Neural progenitor cell (in vitro differentiated cells): ENCODE measurements at regions not wholly inside any gene's neighbourhood (a gene's known extent, or its start where the extent isn't known, plus 50 kb on each side); places are given as distances from the start of the nearest gene placed in this dataset.
A peak's percentile ranks its signal among the peaks of the same experiment; 100 is the strongest.

Experiments
- DNase-seq: peaks from one replicate; pipeline ENCODE4 v3.0.0-alpha.2; 2016; ENCODE audit warnings: low spot score
- H2AFZ ChIP-seq: fragments of 200-600 bp; sonication (generic); replicated peaks from 2 replicates; pipeline ENCODE4 v1.6.1; 2016; ENCODE audit warnings: antibody characterized with exemption
- H3F3A ChIP-seq: fragments of 200-600 bp; sonication (generic); 2 replicates; pipeline ENCODE4 v1.6.1; 2016; ENCODE audit warnings: antibody characterized with exemption, low read depth
- H3K27ac ChIP-seq: fragments of 200-600 bp; sonication (generic); 2 replicates; pipeline ENCODE4 v1.5.1; 2016; ENCODE audit warnings: mild to moderate bottlenecking
- H3K27me3 ChIP-seq: fragments of 200-600 bp; sonication (generic); 2 replicates; pipeline ENCODE4 v1.6.1; 2016; ENCODE audit warnings: mild to moderate bottlenecking, moderate library complexity
- H3K36me3 ChIP-seq: fragments of 200-600 bp; sonication (generic); 2 replicates; pipeline ENCODE4 v1.5.1; 2016
- H3K4me1 ChIP-seq: fragments of 200-600 bp; sonication (generic); 2 replicates; pipeline ENCODE4 v1.6.1; 2016; ENCODE audit warnings: mixed run types
- H3K4me2 ChIP-seq: fragments of 200-600 bp; sonication (generic); 2 replicates; pipeline ENCODE4 v1.6.1; 2016
- H3K4me3 ChIP-seq: fragments of 200-600 bp; sonication (generic); 2 replicates; pipeline ENCODE4 v1.5.1; 2016
- H3K79me2 ChIP-seq: fragments of 200-600 bp; sonication (generic); 2 replicates; pipeline ENCODE4 v1.6.1; 2016; ENCODE audit warnings: low read depth
- H3K9ac ChIP-seq: fragments of 200-600 bp; sonication (generic); 2 replicates; pipeline ENCODE4 v1.6.1; 2016
- H3K9me3 ChIP-seq: fragments of 200-600 bp; sonication (generic); 2 replicates; pipeline ENCODE4 v1.5.1; 2016; ENCODE audit warnings: low read depth
- H4K20me1 ChIP-seq: fragments of 200-600 bp; sonication (generic); 2 replicates; pipeline ENCODE4 v1.6.1; 2016; ENCODE audit warnings: low read depth
- H3K27ac Mint-ChIP-seq: 3 replicates; pipeline ENCODE4 v1.8.0; 2021; ENCODE audit warnings: mixed read lengths
- H3K27me3 Mint-ChIP-seq: 2 replicates; pipeline ENCODE4 v1.8.0; 2022; ENCODE audit warnings: low read depth, mild to moderate bottlenecking, inconsistent platforms, moderate library complexity, mixed read lengths; ENCODE audit not compliant: insufficient read depth
- H3K36me3 Mint-ChIP-seq: 3 replicates; pipeline ENCODE4 v1.8.0; 2021; ENCODE audit warnings: mixed read lengths
- H3K4me1 Mint-ChIP-seq: 3 replicates; pipeline ENCODE4 v1.8.0; 2021; ENCODE audit warnings: mixed read lengths
- H3K4me3 Mint-ChIP-seq: 3 replicates; pipeline ENCODE4 v1.8.0; 2021; ENCODE audit warnings: mild to moderate bottlenecking, moderate library complexity, mixed read lengths
- H3K9me3 Mint-ChIP-seq: 3 replicates; pipeline ENCODE4 v1.8.0; 2020; ENCODE audit warnings: mixed read lengths
- EZH2 ChIP-seq: fragments of 200-600 bp; sonication (generic); IDR thresholded peaks from 2 replicates; pipeline ENCODE4 v1.6.1; 2017; ENCODE audit warnings: antibody characterized with exemption, mild to moderate bottlenecking, moderate library complexity
- EZH2phosphoT487 ChIP-seq: fragments of 200-600 bp; sonication (generic); IDR thresholded peaks from 2 replicates; pipeline ENCODE4 v1.6.1; 2017; ENCODE audit warnings: antibody characterized with exemption
- TF ChIP-seq, protein P1 (sequence below): fragments of 200-600 bp; sonication (generic); IDR thresholded peaks from 2 replicates; pipeline ENCODE4 v1.5.1; 2017; ENCODE audit warnings: antibody characterized with exemption, mild to moderate bottlenecking

DNA sequence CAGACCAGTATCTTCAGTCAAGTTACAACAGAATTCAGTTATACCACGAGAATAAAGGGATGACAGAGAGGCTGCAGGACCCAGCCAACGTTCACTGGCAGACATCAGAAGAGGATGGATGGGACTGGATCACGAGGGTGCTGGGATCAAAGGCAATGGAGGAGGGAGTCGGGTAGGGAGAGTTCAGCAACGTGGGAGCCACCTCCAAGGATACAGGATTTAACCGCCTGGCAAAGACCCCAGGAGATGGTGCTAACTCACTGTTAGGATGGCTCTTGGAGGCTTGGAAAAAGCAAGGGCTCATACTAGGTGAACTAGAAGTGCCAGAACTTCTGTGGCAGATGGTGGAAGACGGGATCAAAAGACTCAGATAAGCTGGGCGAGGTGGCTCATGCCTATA lies 99.1 kb upstream of the DISP3 start:
- Histone ChIP-seq H3K79me2 (no peaks in the 10 kb centered on the region), H2AFZ (no peak overlapping the region), H4K20me1 (no peaks in the 10 kb centered on the region), H3K4me2 (no peak overlapping the region), H3K27ac (no peak overlapping the region), H3K4me1 (no peaks in the 10 kb centered on the region), H3K4me3 (no peak overlapping the region), H3K27me3 (no peaks in the 10 kb centered on the region), H3F3A (peaks cover under 1% of the 10 kb centered on the region), H3K9me3 (no peaks in the 10 kb centered on the region), H3K9ac (no peak overlapping the region), H3K36me3 (no peaks in the 10 kb centered on the region)
- DNase-seq, result no peak
- H3K9me3 Mint-ChIP-seq, result peaks cover 5% of the 10 kb centered on the region
- H3K27ac Mint-ChIP-seq, result peak overlapping the region; percentile 25
- peaks cover 8% of the 10 kb centered on the region for H3K27me3 Mint-ChIP-seq
- TF ChIP-seq EZH2 (no peak), EZH2phosphoT487 (no peak)
- TF ChIP-seq, protein P1, sequence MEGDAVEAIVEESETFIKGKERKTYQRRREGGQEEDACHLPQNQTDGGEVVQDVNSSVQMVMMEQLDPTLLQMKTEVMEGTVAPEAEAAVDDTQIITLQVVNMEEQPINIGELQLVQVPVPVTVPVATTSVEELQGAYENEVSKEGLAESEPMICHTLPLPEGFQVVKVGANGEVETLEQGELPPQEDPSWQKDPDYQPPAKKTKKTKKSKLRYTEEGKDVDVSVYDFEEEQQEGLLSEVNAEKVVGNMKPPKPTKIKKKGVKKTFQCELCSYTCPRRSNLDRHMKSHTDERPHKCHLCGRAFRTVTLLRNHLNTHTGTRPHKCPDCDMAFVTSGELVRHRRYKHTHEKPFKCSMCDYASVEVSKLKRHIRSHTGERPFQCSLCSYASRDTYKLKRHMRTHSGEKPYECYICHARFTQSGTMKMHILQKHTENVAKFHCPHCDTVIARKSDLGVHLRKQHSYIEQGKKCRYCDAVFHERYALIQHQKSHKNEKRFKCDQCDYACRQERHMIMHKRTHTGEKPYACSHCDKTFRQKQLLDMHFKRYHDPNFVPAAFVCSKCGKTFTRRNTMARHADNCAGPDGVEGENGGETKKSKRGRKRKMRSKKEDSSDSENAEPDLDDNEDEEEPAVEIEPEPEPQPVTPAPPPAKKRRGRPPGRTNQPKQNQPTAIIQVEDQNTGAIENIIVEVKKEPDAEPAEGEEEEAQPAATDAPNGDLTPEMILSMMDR, result no peak
- H3K4me1 Mint-ChIP-seq, result peaks cover 18% of the 10 kb centered on the region
- peaks cover 2% of the 10 kb centered on the region for H3K36me3 Mint-ChIP-seq
- no peak overlapping the region for H3K4me3 Mint-ChIP-seq

DNA sequence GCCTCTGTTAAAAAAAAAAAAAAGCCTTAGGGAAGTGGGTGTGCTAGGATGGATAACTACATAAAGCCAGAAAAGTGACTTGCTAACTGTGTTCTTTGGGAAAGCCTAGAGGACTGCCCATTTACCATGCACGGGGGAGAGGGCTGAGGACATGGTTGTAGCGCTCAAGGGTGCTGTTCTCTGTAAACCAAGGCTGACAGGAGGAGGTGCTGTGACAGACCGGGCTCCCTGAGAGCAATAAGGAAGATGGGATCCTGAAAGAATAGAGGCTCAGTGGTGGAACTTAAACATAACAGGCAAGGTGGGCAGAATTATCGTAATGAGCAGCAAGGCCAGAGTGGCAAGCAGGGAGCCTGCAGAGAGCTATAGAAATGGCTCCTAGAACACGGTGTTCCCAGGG lies 98.5 kb upstream of the DISP3 start:
- Histone ChIP-seq H4K20me1 (no peaks in the 10 kb centered on the region), H3K27me3 (no peaks in the 10 kb centered on the region), H3K4me1 (no peaks in the 10 kb centered on the region), H3F3A (no peaks in the 10 kb centered on the region), H3K4me3 (no peak overlapping the region), H3K9ac (no peak overlapping the region), H3K27ac (no peak overlapping the region), H3K79me2 (no peaks in the 10 kb centered on the region), H3K4me2 (no peak overlapping the region), H2AFZ (no peak overlapping the region), H3K9me3 (no peaks in the 10 kb centered on the region), H3K36me3 (no peaks in the 10 kb centered on the region)
- H3K4me3 Mint-ChIP-seq, result no peak overlapping the region
- H3K27ac Mint-ChIP-seq, result no peak overlapping the region
- peaks cover 2% of the 10 kb centered on the region for H3K36me3 Mint-ChIP-seq
- peaks cover 18% of the 10 kb centered on the region for H3K4me1 Mint-ChIP-seq
- H3K9me3 Mint-ChIP-seq, result peaks cover 5% of the 10 kb centered on the region
- H3K27me3 Mint-ChIP-seq, result peaks cover 8% of the 10 kb centered on the region
- DNase-seq, result no peak
- TF ChIP-seq, protein P1, result no peak
- no peak for TF ChIP-seq EZH2phosphoT487
- TF ChIP-seq EZH2, result no peak

DNA sequence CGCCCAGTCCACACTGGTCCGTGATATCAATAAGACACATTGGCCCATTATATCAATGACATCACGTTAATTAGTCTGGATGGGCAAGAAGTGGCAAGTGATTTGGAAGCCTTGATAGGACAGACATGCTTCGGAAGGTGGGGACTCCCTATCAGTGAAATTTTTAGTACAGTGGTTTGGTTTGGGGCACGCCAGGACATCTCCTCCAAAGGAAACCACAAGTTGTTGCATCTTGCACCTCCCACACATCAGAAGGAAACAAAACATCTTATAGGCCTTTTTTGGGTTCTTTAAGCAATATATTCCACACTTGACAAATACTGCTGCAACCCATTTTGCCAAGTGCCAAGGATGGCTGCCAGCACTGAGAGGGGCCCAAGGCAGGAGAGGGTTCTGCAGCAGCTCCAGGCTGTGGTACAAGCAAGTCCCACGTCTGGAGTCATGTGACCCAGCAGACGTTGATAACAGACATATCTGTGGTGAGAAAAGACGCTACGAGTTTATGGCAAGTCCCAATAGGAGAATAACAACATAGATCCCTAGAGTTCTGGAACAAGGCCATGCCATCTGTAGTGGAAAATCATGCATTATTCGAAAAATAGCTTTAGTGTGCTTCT lies 95.3 kb upstream of the DISP3 start:
- H3K27ac Mint-ChIP-seq, result peak overlapping the region; percentile 8
- Histone ChIP-seq H3K79me2 (no peaks in the 10 kb centered on the region), H4K20me1 (no peaks in the 10 kb centered on the region), H3K27me3 (no peaks in the 10 kb centered on the region), H2AFZ (no peak overlapping the region), H3K4me1 (no peaks in the 10 kb centered on the region), H3K9me3 (no peaks in the 10 kb centered on the region), H3K9ac (no peak overlapping the region), H3K4me3 (no peak overlapping the region), H3K27ac (no peak overlapping the region), H3K4me2 (no peak overlapping the region), H3K36me3 (no peaks in the 10 kb centered on the region), H3F3A (no peaks in the 10 kb centered on the region)
- H3K4me3 Mint-ChIP-seq, result no peak overlapping the region
- peaks cover 18% of the 10 kb centered on the region for H3K4me1 Mint-ChIP-seq
- peaks cover 5% of the 10 kb centered on the region for H3K9me3 Mint-ChIP-seq
- H3K36me3 Mint-ChIP-seq, result peaks cover 2% of the 10 kb centered on the region
- TF ChIP-seq, protein P1, result no peak
- TF ChIP-seq EZH2phosphoT487 (no peak), EZH2 (no peak)
- peaks cover 8% of the 10 kb centered on the region for H3K27me3 Mint-ChIP-seq
- DNase-seq, result no peak
